ENCODE measurements at regions not wholly inside any gene's neighbourhood (a gene's known extent, or its start where the extent isn't known, plus 50 kb on each side); places are given as distances from the start of the nearest gene placed in this dataset.

DNA sequence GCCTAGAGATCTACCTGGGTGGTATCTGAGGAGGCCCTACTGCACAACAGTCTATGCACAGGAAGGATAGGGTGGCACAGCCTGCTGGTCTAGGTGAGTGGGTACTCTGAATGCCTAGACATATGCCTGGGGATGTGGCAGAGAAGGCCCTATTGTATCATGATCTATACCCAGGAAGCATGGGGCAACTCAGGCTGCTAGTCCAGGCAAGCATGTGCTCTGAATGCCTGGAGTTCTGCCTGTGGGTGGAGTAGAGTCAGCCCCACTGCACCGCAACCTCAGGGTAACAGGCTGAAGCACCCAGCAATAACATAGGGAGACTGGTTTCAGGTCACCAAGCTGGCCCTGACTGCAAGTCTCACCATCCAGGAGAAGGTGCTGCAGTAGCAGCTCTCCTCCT lies 224.7 kb downstream of the MFSD1 start:
- Histone ChIP-seq H3F3A (ENCODE audit: insufficient read depth, low read length, poor library complexity, severe bottlenecking) (no peaks in the 10 kb centered on the region), H4K20me1 (ENCODE audit: insufficient read depth) (no peaks in the 10 kb centered on the region), H3K9me2 (ENCODE audit: insufficient read depth, low read length) (no peaks in the 10 kb centered on the region), H2AFZ (ENCODE audit: low read depth, low read length) (no peak overlapping the region), H3K9me3 (ENCODE audit: low read length) (peaks cover 8% of the 10 kb centered on the region), H3K4me2 (ENCODE audit: low read length) (no peak overlapping the region), H3K27ac (ENCODE audit: low read length) (no peak overlapping the region), H3K36me3 (ENCODE audit: insufficient read depth, low read length) (no peaks in the 10 kb centered on the region), H3K27me3 (ENCODE audit: insufficient read depth, low read depth, low read length) (no peaks in the 10 kb centered on the region), H3K4me3 (ENCODE audit: low read length) (no peak overlapping the region), H3K79me2 (replicated peaks; ENCODE audit: insufficient read depth, low read length) (no peaks in the 10 kb centered on the region), H3K9ac (ENCODE audit: low read length) (no peak overlapping the region)
- TF ChIP-seq EZH2 (IDR thresholded peaks at IDR 0.05; ENCODE audit: borderline replicate concordance, insufficient read depth, low read length, poor library complexity, severe bottlenecking) (no peak), SMC3 (conservative IDR thresholded peaks at IDR 0.05; ENCODE audit: poor library complexity) (no peak), MXI1 (conservative IDR thresholded peaks at IDR 0.05; ENCODE audit: poor library complexity, severe bottlenecking) (no peak), RAD21 (conservative IDR thresholded peaks at IDR 0.05) (no peak), TAF1 (IDR thresholded peaks at IDR 0.05; ENCODE audit: low read depth) (no peak), EP300 (conservative IDR thresholded peaks at IDR 0.05; ENCODE audit: poor library complexity, severe bottlenecking) (no peak)
- TF ChIP-seq, protein P1, sequence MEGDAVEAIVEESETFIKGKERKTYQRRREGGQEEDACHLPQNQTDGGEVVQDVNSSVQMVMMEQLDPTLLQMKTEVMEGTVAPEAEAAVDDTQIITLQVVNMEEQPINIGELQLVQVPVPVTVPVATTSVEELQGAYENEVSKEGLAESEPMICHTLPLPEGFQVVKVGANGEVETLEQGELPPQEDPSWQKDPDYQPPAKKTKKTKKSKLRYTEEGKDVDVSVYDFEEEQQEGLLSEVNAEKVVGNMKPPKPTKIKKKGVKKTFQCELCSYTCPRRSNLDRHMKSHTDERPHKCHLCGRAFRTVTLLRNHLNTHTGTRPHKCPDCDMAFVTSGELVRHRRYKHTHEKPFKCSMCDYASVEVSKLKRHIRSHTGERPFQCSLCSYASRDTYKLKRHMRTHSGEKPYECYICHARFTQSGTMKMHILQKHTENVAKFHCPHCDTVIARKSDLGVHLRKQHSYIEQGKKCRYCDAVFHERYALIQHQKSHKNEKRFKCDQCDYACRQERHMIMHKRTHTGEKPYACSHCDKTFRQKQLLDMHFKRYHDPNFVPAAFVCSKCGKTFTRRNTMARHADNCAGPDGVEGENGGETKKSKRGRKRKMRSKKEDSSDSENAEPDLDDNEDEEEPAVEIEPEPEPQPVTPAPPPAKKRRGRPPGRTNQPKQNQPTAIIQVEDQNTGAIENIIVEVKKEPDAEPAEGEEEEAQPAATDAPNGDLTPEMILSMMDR (IDR thresholded peaks at IDR 0.05; ENCODE audit: poor library complexity, severe bottlenecking) = no peak
- TF ChIP-seq, protein P2, sequence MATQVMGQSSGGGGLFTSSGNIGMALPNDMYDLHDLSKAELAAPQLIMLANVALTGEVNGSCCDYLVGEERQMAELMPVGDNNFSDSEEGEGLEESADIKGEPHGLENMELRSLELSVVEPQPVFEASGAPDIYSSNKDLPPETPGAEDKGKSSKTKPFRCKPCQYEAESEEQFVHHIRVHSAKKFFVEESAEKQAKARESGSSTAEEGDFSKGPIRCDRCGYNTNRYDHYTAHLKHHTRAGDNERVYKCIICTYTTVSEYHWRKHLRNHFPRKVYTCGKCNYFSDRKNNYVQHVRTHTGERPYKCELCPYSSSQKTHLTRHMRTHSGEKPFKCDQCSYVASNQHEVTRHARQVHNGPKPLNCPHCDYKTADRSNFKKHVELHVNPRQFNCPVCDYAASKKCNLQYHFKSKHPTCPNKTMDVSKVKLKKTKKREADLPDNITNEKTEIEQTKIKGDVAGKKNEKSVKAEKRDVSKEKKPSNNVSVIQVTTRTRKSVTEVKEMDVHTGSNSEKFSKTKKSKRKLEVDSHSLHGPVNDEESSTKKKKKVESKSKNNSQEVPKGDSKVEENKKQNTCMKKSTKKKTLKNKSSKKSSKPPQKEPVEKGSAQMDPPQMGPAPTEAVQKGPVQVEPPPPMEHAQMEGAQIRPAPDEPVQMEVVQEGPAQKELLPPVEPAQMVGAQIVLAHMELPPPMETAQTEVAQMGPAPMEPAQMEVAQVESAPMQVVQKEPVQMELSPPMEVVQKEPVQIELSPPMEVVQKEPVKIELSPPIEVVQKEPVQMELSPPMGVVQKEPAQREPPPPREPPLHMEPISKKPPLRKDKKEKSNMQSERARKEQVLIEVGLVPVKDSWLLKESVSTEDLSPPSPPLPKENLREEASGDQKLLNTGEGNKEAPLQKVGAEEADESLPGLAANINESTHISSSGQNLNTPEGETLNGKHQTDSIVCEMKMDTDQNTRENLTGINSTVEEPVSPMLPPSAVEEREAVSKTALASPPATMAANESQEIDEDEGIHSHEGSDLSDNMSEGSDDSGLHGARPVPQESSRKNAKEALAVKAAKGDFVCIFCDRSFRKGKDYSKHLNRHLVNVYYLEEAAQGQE (IDR thresholded peaks at IDR 0.05; ENCODE audit: borderline replicate concordance) = no peak

DNA sequence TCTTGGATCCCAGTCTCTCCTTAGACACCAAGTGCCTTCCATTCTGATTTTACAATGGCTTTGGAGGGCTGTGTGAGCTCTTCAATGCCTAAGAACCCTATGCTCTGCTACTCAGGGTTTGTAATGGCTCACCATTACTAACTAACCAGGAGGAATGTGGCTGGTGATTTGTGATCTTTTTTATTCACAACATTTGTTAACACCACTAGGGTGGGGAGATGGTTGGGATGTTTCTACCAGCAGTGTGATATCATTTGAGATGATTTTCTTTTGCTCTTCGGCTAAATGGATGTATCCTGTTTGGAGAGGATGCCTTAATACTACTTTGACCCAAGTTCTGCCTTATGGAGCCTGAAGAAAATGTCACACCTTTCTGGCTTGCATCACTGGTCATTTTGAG lies 226.9 kb downstream of the MFSD1 start:
- Histone ChIP-seq H3K9ac (ENCODE audit: low read length) (no peak overlapping the region), H3K27ac (ENCODE audit: low read length) (no peak overlapping the region), H2AFZ (ENCODE audit: low read depth, low read length) (no peak overlapping the region), H3K4me3 (ENCODE audit: low read length) (no peak overlapping the region), H3K9me3 (ENCODE audit: low read length) (peaks cover 3% of the 10 kb centered on the region), H3K4me2 (ENCODE audit: low read length) (no peak overlapping the region), H3K27me3 (ENCODE audit: insufficient read depth, low read depth, low read length) (no peaks in the 10 kb centered on the region), H3F3A (ENCODE audit: insufficient read depth, low read length, poor library complexity, severe bottlenecking) (no peaks in the 10 kb centered on the region), H3K9me2 (ENCODE audit: insufficient read depth, low read length) (no peaks in the 10 kb centered on the region), H4K20me1 (ENCODE audit: insufficient read depth) (no peaks in the 10 kb centered on the region), H3K79me2 (replicated peaks; ENCODE audit: insufficient read depth, low read length) (no peaks in the 10 kb centered on the region), H3K36me3 (ENCODE audit: insufficient read depth, low read length) (no peaks in the 10 kb centered on the region)
- TF ChIP-seq TAF1 (IDR thresholded peaks at IDR 0.05; ENCODE audit: low read depth) (no peak), POLR2AphosphoS5 (IDR thresholded peaks at IDR 0.05) (no peak), RAD21 (conservative IDR thresholded peaks at IDR 0.05) (no peak), EP300 (conservative IDR thresholded peaks at IDR 0.05; ENCODE audit: poor library complexity, severe bottlenecking) (no peak), EZH2 (IDR thresholded peaks at IDR 0.05; ENCODE audit: borderline replicate concordance, insufficient read depth, low read length, poor library complexity, severe bottlenecking) (no peak), SMC3 (conservative IDR thresholded peaks at IDR 0.05; ENCODE audit: poor library complexity) (no peak), MXI1 (conservative IDR thresholded peaks at IDR 0.05; ENCODE audit: poor library complexity, severe bottlenecking) (no peak)
- TF ChIP-seq, protein P2 (IDR thresholded peaks at IDR 0.05; ENCODE audit: borderline replicate concordance) = no peak
- TF ChIP-seq, protein P1 (IDR thresholded peaks at IDR 0.05; ENCODE audit: poor library complexity, severe bottlenecking) = no peak

Data from neural cell (in vitro differentiated cells).